Suprapubic skin (tissue), 4 donors: ENCODE measurements at regions not wholly inside any gene's neighbourhood (a gene's known extent, or its start where the extent isn't known, plus 50 kb on each side); places are given as distances from the start of the nearest gene placed in this dataset.

ENCODE experiments used
- EP300 ChIP-seq: sonication (generic); formaldehyde crosslinking; IDR thresholded peaks from one replicate; pipeline ENCODE4 v1.6.1; 2017; ENCODE audit warnings: antibody characterized with exemption
- POLR2AphosphoS5 ChIP-seq, 3 donors: sonication (generic); formaldehyde crosslinking; IDR thresholded peaks; one replicate each; pipeline ENCODE4 v1.6.1; 2017; ENCODE audit warnings: antibody characterized with exemption in 3 of 3
- TF ChIP-seq, protein P1 (sequence below), 2 donors: fragments of 200-600 bp in 1 of 2; fragments of 450-650 bp in 1 of 2; sonication (generic) in 1 of 2; IDR thresholded peaks; one replicate each; pipeline ENCODE4 v1.5.1; 2016 to 2019; ENCODE audit warnings: antibody characterized with exemption in 2 of 2, mild to moderate bottlenecking in 1 of 2, moderate library complexity in 1 of 2

DNA sequence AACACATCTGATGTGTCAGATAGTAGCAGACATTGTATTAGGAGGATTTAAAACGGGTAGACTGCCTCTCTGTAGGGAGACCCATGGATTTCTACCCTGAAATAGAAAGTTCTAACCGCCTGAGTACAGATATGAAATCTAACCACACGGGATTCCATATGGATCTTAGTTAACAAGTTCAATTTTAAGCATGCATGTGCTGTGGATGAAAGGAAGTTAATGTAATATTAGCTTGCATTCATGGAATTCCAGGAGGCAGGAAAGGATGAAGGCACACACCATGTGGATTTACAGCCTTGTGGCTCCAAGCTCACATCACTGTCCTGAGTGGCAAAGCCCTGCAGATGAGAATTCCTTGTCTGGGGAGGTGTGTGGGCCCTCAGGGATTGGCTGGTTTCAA, 120.6 kb upstream of the IRS2 start:
- TF ChIP-seq, protein P1, sequence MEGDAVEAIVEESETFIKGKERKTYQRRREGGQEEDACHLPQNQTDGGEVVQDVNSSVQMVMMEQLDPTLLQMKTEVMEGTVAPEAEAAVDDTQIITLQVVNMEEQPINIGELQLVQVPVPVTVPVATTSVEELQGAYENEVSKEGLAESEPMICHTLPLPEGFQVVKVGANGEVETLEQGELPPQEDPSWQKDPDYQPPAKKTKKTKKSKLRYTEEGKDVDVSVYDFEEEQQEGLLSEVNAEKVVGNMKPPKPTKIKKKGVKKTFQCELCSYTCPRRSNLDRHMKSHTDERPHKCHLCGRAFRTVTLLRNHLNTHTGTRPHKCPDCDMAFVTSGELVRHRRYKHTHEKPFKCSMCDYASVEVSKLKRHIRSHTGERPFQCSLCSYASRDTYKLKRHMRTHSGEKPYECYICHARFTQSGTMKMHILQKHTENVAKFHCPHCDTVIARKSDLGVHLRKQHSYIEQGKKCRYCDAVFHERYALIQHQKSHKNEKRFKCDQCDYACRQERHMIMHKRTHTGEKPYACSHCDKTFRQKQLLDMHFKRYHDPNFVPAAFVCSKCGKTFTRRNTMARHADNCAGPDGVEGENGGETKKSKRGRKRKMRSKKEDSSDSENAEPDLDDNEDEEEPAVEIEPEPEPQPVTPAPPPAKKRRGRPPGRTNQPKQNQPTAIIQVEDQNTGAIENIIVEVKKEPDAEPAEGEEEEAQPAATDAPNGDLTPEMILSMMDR (IDR thresholded peaks at IDR 0.05), result no peak
- TF ChIP-seq POLR2AphosphoS5 (IDR thresholded peaks at IDR 0.05), result no peak
- TF ChIP-seq EP300, result no peak
